Hindlimb muscle (tissue), 1 donor: ENCODE measurements at regions not wholly inside any gene's neighbourhood (a gene's known extent, or its start where the extent isn't known, plus 50 kb on each side); places are given as distances from the start of the nearest gene placed in this dataset.

ENCODE experiments used
- DNase-seq: peaks from one replicate; pipeline ENCODE4 v3.0.0-alpha.2; 2013

DNA sequence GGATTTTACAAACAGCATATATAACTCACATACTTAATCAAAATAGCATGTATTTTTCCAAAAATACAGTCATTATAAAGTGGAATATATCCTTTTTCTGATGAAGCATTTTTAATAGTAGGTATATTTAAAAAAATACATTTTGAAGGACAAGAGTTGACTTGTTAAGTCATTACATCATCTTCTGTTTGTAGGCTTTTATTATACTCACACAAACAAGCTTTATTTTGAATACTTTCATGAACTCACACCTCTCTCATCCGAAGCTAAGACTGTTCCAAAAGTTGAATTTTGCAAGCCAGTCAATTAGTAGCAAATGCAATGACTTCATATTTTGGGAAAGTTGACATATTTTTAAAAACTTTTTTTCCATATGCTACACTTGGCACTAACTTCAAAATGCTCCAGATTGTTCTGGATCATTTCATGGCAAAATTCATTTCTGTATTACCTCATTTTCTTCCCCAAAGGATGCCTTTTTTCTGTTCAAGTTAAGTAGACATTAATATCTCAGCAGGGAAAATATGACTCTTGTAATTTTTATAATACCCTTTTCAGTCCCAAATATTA lies 68.5 kb upstream of the WDR75 start:
- peak; percentile 70 for DNase-seq

GRCh38 chr2:189374481-189374880 lies 66.8 kb upstream of the WDR75 start:
- DNase-seq = no peak

GRCh38 chr2:189375842-189376241 lies 65.4 kb upstream of the WDR75 start:
- no peak for DNase-seq

GRCh38 chr2:189379287-189379630 lies 62.0 kb upstream of the WDR75 start:
- DNase-seq = no peak

GRCh38 chr2:189379731-189380261 lies 61.5 kb upstream of the WDR75 start:
- DNase-seq = no peak

DNA sequence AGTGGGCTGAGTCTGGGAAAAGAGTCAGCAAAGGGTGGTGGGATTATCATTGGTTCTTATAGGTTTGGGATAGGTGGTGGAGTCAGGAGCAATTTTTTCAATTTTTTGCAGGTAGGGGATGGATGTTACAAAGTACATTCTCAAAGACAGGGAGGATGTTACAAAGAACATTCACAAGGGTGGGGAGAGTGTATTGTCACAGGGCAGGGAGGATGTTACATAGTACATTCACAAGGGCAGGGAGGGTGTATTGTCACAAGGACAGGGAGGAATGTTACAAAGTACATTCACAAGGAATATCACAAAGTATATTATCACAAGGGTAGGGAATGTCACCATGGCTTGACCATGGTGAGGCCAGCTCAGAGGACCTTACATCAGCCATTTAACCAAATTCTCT lies 58.6 kb upstream of the WDR75 start:
- DNase-seq = no peak

DNA sequence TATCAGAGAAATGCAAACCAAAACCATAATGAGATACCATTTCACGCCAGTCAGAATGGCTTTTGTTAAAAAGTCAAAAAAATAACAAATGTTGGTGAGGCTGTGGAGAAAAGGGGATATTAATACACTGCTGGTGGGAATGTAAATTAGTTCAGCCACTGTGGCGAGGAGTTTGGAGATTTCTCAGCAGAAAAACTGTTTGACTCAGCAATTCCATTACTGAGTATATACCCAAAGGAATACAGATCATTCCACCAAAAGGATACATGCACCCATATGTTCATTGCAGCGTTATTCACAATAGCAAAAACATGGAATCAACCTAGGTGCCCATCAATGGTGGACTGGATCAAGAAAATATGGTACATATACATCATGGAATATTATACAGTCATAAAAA lies 54.5 kb upstream of the WDR75 start:
- DNase-seq = no peak

GRCh38 chr2:189391201-189391600 lies 50.1 kb upstream of the WDR75 start:
- no peak for DNase-seq
